ENCODE measurements at regions not wholly inside any gene's neighbourhood (a gene's known extent, or its start where the extent isn't known, plus 50 kb on each side); places are given as distances from the start of the nearest gene placed in this dataset.

DNA sequence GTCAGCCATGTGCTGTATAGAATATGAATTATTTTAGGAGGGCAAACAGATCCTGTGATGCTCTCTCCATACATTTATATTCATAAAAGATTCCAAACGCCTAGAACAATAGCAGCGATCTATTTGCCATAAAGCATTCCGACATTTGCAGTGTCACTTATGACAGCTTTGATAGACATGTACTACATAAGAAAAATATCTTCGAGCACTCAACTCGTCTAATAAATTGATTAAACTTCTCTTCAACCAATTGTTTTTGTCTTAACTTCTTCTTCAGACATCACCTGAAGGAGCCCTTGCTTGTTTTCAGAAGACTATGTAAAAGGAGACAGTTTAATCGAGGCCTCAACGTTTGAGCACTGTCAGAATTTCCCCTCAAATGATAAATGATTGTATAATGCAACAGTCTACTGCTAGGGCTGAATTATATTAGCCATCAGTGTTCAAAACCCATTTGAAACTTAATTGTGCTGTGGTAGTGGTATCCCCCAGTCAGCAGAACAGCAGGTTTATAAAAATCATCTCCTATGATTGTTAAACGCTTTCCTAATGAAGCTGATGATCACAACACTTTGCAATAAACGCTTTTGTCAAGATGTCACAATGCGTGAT, 158.0 kb upstream of the MGMT start (continued):
- TF ChIP-seq, protein P1, sequence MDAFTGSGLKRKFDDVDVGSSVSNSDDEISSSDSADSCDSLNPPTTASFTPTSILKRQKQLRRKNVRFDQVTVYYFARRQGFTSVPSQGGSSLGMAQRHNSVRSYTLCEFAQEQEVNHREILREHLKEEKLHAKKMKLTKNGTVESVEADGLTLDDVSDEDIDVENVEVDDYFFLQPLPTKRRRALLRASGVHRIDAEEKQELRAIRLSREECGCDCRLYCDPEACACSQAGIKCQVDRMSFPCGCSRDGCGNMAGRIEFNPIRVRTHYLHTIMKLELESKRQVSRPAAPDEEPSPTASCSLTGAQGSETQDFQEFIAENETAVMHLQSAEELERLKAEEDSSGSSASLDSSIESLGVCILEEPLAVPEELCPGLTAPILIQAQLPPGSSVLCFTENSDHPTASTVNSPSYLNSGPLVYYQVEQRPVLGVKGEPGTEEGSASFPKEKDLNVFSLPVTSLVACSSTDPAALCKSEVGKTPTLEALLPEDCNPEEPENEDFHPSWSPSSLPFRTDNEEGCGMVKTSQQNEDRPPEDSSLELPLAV (CRISPR knock-in tag; conservative IDR thresholded peaks at IDR 0.05; ENCODE audit: low read depth) = no peak
- TF ChIP-seq TOPORS (CRISPR knock-in tag; IDR thresholded peaks at IDR 0.05) (no peak), ZNF557 (CRISPR knock-in tag; IDR thresholded peaks at IDR 0.05) (no peak), ZNF430 (CRISPR knock-in tag; IDR thresholded peaks at IDR 0.05) (no peak), MEF2D (CRISPR knock-in tag; IDR thresholded peaks at IDR 0.05) (no peak)

DNA sequence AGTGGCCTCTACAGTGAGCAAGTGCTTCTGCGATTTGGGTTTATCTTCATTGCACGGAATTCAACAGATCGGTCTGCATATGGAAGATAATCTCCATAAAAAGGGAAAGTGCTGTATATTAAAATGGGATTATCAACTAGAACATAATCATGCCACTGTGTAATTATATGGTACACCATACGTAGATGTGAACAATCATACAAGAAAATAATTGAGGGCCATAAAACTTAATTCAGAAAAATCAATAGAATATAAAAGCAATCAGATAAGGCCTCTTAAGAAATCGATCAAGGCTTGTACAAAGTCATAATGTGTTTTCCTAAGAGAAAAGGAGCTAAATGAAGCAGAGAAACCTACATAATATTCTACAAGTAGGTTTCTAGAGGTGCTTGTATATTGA, 157.5 kb upstream of the MGMT start:
- H3K4me2 ChIP-seq (ENCODE audit: low read depth, low read length) = no peak overlapping the region
- in situ Hi-C loops (cut with HindIII; ENCODE audit: extremely low pct_ligation_motif_present, low pct_unique_long_range_greater_than_20kb) (no loop called here), intact Hi-C loops (cut with micrococcal nuclease; ENCODE audit: unreplicated experiment) (no loop called here)
- H3K9ac ChIP-seq (ENCODE audit: insufficient read depth, low read depth, low read length) = no peak overlapping the region
- DNase-seq (ENCODE audit: low spot score) (no peak), FAIRE-seq (no peak), ATAC-seq (no peak)
- H3K4me3 ChIP-seq (replicated peaks in 1 of 3; ENCODE audit: insufficient read depth in 1 of 3, low read depth in 2 of 3, low read length in 3 of 3) = no peak overlapping the region
- no peaks in the 10 kb centered on the region for H3K79me2 ChIP-seq (ENCODE audit: insufficient read depth, low read length)
- H2AFZ ChIP-seq (ENCODE audit: low read length) = no peak overlapping the region
- TF ChIP-seq JUND (CRISPR knock-in tag; IDR thresholded peaks at IDR 0.05) (no peak), XRCC5 (optimal IDR thresholded peaks at IDR 0.05; ENCODE audit: low read length) (no peak), NCOA2 (CRISPR knock-in tag; IDR thresholded peaks at IDR 0.05) (no peak), MIER3 (CRISPR knock-in tag; IDR thresholded peaks at IDR 0.05; ENCODE audit: borderline replicate concordance) (no peak)
- TF ChIP-seq, protein P2, sequence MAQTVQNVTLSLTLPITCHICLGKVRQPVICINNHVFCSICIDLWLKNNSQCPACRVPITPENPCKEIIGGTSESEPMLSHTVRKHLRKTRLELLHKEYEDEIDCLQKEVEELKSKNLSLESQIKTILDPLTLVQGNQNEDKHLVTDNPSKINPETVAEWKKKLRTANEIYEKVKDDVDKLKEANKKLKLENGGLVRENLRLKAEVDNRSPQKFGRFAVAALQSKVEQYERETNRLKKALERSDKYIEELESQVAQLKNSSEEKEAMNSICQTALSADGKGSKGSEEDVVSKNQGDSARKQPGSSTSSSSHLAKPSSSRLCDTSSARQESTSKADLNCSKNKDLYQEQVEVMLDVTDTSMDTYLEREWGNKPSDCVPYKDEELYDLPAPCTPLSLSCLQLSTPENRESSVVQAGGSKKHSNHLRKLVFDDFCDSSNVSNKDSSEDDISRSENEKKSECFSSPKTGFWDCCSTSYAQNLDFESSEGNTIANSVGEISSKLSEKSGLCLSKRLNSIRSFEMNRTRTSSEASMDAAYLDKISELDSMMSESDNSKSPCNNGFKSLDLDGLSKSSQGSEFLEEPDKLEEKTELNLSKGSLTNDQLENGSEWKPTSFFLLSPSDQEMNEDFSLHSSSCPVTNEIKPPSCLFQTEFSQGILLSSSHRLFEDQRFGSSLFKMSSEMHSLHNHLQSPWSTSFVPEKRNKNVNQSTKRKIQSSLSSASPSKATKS (CRISPR knock-in tag; IDR thresholded peaks at IDR 0.05) = no peak
- peaks cover 5% of the 10 kb centered on the region; the same call in 1 of the 2 replicates for H3K9me3 ChIP-seq (ENCODE audit: low read length)
- no peak overlapping the region for H3K27ac ChIP-seq (ENCODE audit: extremely low read length, insufficient read depth, low read length)
- no peaks in the 10 kb centered on the region for H4K20me1 ChIP-seq (ENCODE audit: insufficient read depth, low read length)
- POLR2A ChIA-PET = no interaction called here
- CTCF ChIA-PET (ENCODE audit: low intra/inter-chr PET ratio, low total read pairs) = no interaction called here
- no peaks in the 10 kb centered on the region for H3K4me1 ChIP-seq (ENCODE audit: insufficient read depth, low read length)
- WGBS (ENCODE audit: low lambda C conversion rate) = 40% methylated on average over 5 of the region's 5 CpGs
- peaks cover 0 to 8% of the 10 kb centered on the region in 2 experiments; a peak in 1 of 5 replicates for H3K27me3 ChIP-seq (ENCODE audit: control insufficient read depth in 1 of 2, insufficient read depth in 2 of 2, low read length in 2 of 2)
- no TSS peak for BruUV-seq (replicated peaks)
- no peaks in the 10 kb centered on the region for H3K36me3 ChIP-seq (replicated peaks in 1 of 2; ENCODE audit: control insufficient read depth in 1 of 2, insufficient read depth in 2 of 2, low read length in 2 of 2)

All from HepG2 (cell line).